ENCODE measurements at regions not wholly inside any gene's neighbourhood (a gene's known extent, or its start where the extent isn't known, plus 50 kb on each side); places are given as distances from the start of the nearest gene placed in this dataset.

DNA sequence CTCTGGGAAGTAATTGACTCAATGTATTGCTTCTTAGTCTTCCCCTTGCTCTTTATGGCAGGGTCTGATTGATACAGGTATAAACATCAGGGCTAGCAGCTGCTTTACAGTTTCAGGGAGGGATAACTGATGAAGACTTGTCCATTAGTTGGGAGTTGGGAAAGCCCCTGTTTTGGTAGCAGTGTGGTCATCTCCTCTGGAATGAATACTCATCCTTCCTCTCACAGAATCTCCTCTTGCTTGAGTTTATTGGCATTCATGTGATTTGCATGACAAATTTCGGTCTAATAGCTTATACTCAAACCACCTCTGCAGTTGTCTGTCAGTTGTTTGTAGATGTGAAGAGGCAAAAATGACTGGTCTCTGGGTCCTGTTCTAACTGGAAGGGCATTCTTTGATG lies 79.7 kb downstream of the FAT3 start:
- no peaks in the 10 kb centered on the region for H4K20me1 ChIP-seq (ENCODE audit: control insufficient read depth, extremely low read depth, insufficient read depth, low read length)
- no peaks in the 10 kb centered on the region for H3K36me3 ChIP-seq (ENCODE audit: control insufficient read depth in 2 of 2, extremely low read depth in 1 of 2, insufficient read depth in 2 of 2, low read length in 2 of 2)
- no peaks in the 10 kb centered on the region for H3K27me3 ChIP-seq (ENCODE audit: control insufficient read depth, extremely low read depth, insufficient read depth, low read length)
- no peaks in the 10 kb centered on the region for H3K9me3 ChIP-seq (ENCODE audit: control insufficient read depth, low read depth, low read length)
- H3K4me1 ChIP-seq (ENCODE audit: control insufficient read depth, extremely low read depth, insufficient read depth, low read length) = no peaks in the 10 kb centered on the region
- TF ChIP-seq, protein P1, sequence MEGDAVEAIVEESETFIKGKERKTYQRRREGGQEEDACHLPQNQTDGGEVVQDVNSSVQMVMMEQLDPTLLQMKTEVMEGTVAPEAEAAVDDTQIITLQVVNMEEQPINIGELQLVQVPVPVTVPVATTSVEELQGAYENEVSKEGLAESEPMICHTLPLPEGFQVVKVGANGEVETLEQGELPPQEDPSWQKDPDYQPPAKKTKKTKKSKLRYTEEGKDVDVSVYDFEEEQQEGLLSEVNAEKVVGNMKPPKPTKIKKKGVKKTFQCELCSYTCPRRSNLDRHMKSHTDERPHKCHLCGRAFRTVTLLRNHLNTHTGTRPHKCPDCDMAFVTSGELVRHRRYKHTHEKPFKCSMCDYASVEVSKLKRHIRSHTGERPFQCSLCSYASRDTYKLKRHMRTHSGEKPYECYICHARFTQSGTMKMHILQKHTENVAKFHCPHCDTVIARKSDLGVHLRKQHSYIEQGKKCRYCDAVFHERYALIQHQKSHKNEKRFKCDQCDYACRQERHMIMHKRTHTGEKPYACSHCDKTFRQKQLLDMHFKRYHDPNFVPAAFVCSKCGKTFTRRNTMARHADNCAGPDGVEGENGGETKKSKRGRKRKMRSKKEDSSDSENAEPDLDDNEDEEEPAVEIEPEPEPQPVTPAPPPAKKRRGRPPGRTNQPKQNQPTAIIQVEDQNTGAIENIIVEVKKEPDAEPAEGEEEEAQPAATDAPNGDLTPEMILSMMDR (optimal IDR thresholded peaks at IDR 0.05 in 1 of 3, IDR thresholded peaks at IDR 0.05 in 1 of 3, conservative IDR thresholded peaks at IDR 0.05 in 1 of 3; ENCODE audit: extremely low read depth in 1 of 3, insufficient read depth in 2 of 3, low read length in 3 of 3) = no peak
- TF ChIP-seq EZH2 (IDR thresholded peaks at IDR 0.05; ENCODE audit: low read length) = no peak
- dilution Hi-C loops (cut with MboI; ENCODE audit: extremely low pct_ligation_motif_present, low sequenced_read_pairs) = no loop called here
- H3K79me2 ChIP-seq (ENCODE audit: control insufficient read depth, insufficient read depth, low read length) = no peaks in the 10 kb centered on the region
- H3K27ac ChIP-seq (ENCODE audit: control insufficient read depth, insufficient read depth, low read length) = no peak overlapping the region
- no peak overlapping the region for H3K4me2 ChIP-seq (ENCODE audit: control insufficient read depth, extremely low read depth, insufficient read depth, low read depth, low read length)
- no peak overlapping the region for H3K9ac ChIP-seq (ENCODE audit: control insufficient read depth, extremely low read depth, insufficient read depth, low read length)
- DNase-seq (ENCODE audit: low read depth, low spot score) = no peak
- FAIRE-seq = no peak
- no peak overlapping the region for H3K4me3 ChIP-seq (ENCODE audit: control insufficient read depth in 2 of 3, extremely low read depth in 1 of 3, insufficient read depth in 2 of 3, low read depth in 1 of 3, low read length in 3 of 3)
- no peak overlapping the region for H2AFZ ChIP-seq (ENCODE audit: control insufficient read depth, low read length)
- no peaks in the 10 kb centered on the region for H3K9me1 ChIP-seq (ENCODE audit: control insufficient read depth, extremely low read depth, insufficient read depth, low read length)

DNA sequence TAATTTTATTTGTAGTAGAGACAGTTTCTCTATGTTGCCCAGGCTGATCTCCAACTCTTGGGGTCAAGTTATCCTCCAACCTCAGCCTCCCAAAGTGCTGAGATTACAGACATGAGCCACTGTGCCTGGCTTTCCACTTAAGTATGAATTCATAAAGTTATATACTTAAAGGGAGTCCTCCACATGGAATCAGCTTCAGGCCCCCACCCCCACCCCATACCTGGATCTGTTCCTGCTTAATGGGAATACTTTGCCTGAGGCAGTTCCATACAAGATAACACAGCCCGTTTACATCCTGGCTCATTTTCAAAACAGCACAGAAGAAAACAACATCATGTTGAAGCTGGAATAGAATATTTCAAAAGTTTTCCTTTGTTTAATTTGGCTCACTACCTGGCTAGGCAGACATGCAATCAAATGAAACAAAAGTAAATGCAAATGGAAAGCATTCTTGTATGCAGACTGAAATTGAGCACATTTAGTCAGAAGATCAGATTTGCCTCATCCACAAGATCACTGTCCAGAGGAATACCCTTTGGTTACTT lies 82.4 kb downstream of the FAT3 start:
- no peak for DNase-seq (ENCODE audit: low read depth, low spot score)
- no peak for FAIRE-seq
- Histone ChIP-seq H3K79me2 (ENCODE audit: control insufficient read depth, insufficient read depth, low read length) (no peaks in the 10 kb centered on the region), H3K27me3 (ENCODE audit: control insufficient read depth, extremely low read depth, insufficient read depth, low read length) (no peaks in the 10 kb centered on the region), H2AFZ (ENCODE audit: control insufficient read depth, low read length) (no peak overlapping the region), H3K4me3 (ENCODE audit: control insufficient read depth in 2 of 3, extremely low read depth in 1 of 3, insufficient read depth in 2 of 3, low read depth in 1 of 3, low read length in 3 of 3) (no peak overlapping the region), H3K4me1 (ENCODE audit: control insufficient read depth, extremely low read depth, insufficient read depth, low read length) (no peaks in the 10 kb centered on the region), H3K9me1 (ENCODE audit: control insufficient read depth, extremely low read depth, insufficient read depth, low read length) (no peaks in the 10 kb centered on the region), H3K9me3 (ENCODE audit: control insufficient read depth, low read depth, low read length) (no peaks in the 10 kb centered on the region), H3K36me3 (ENCODE audit: control insufficient read depth in 2 of 2, extremely low read depth in 1 of 2, insufficient read depth in 2 of 2, low read length in 2 of 2) (no peaks in the 10 kb centered on the region), H3K27ac (ENCODE audit: control insufficient read depth, insufficient read depth, low read length) (no peak overlapping the region), H3K9ac (ENCODE audit: control insufficient read depth, extremely low read depth, insufficient read depth, low read length) (no peak overlapping the region), H4K20me1 (ENCODE audit: control insufficient read depth, extremely low read depth, insufficient read depth, low read length) (no peaks in the 10 kb centered on the region), H3K4me2 (ENCODE audit: control insufficient read depth, extremely low read depth, insufficient read depth, low read depth, low read length) (no peak overlapping the region)
- dilution Hi-C loops (cut with MboI; ENCODE audit: extremely low pct_ligation_motif_present, low sequenced_read_pairs) = no loop called here
- TF ChIP-seq, protein P1 (optimal IDR thresholded peaks at IDR 0.05 in 1 of 3, IDR thresholded peaks at IDR 0.05 in 1 of 3, conservative IDR thresholded peaks at IDR 0.05 in 1 of 3; ENCODE audit: extremely low read depth in 1 of 3, insufficient read depth in 2 of 3, low read length in 3 of 3) = no peak
- no peak for TF ChIP-seq EZH2 (IDR thresholded peaks at IDR 0.05; ENCODE audit: low read length)

All from keratinocyte (primary cell).